IMR-90 (cell line): ENCODE measurements at regions not wholly inside any gene's neighbourhood (a gene's known extent, or its start where the extent isn't known, plus 50 kb on each side); places are given as distances from the start of the nearest gene placed in this dataset.
A peak's percentile ranks its signal among the peaks of the same experiment; 100 is the strongest.

ENCODE experiments used
- ATAC-seq: fragments of 200-7000 bp; cut with Tn5 transposase; 2 replicates; pipeline ENCODE4 v1.9.1; 2020; ENCODE audit warnings: low read depth, mild to moderate bottlenecking, moderate library complexity
- BruUV-seq: library from RNA; stranded (reverse); fragments of 400-500 nt; replicated peaks from 2 replicates; lab custom pipeline; 2021; lab: Mats Ljungman, UMichigan
- CTCF ChIA-PET: fragments of 300-600 bp; formaldehyde crosslinking; extraction: SDS; loops from one replicate; lab custom pipeline; 2021; ENCODE audit warnings: antibody characterized with exemption; lab: Yijun Ruan, JAX
- POLR2A ChIA-PET: fragments of 300-600 bp; sonication (Branson Sonifier 250); formaldehyde crosslinking; loops from one replicate; lab custom pipeline; 2022; ENCODE audit warnings: antibody characterized with exemption; ENCODE audit not compliant: unreplicated experiment; lab: Charles Lee
- DNase-seq: peaks from one replicate; pipeline ENCODE4 v3.0.0; 2013
- H2AFZ ChIP-seq: replicated peaks from 2 replicates; pipeline ENCODE3; 2013; ENCODE audit warnings: low read length, mild to moderate bottlenecking; ENCODE audit not compliant: poor library complexity
- H2AK5ac ChIP-seq: 2 replicates; pipeline ENCODE4 v1.6.1; 2013; ENCODE audit warnings: low read depth, low read length, inconsistent platforms
- H2AK9ac ChIP-seq: replicated peaks from 2 replicates; pipeline ENCODE3; 2013; ENCODE audit warnings: mild to moderate bottlenecking, low read depth, low read length, moderate library complexity; ENCODE audit not compliant: poor library complexity
- H2BK120ac ChIP-seq: 2 replicates; pipeline ENCODE4 v1.6.1; 2013; ENCODE audit warnings: low read depth, low read length, inconsistent platforms
- H2BK15ac ChIP-seq: 3 replicates; pipeline ENCODE4 v1.6.1; 2013; ENCODE audit warnings: low read depth, low read length, inconsistent platforms
- H2BK20ac ChIP-seq: 2 replicates; pipeline ENCODE4 v1.6.1; 2013; ENCODE audit warnings: low read depth, mild to moderate bottlenecking, inconsistent platforms, low read length, moderate library complexity
- H2BK5ac ChIP-seq: 2 replicates; pipeline ENCODE4 v1.6.1; 2013; ENCODE audit warnings: mild to moderate bottlenecking, low read depth, low read length, inconsistent platforms; ENCODE audit not compliant: poor library complexity, severe bottlenecking
- H3K14ac ChIP-seq: replicated peaks from 2 replicates; pipeline ENCODE4 v1.6.1; 2013; ENCODE audit warnings: low read depth, low read length, inconsistent platforms
- H3K18ac ChIP-seq: 2 replicates; pipeline ENCODE4 v1.6.1; 2013; ENCODE audit warnings: low read depth, low read length, control low read depth
- H3K23ac ChIP-seq: 2 replicates; pipeline ENCODE4 v1.6.1; 2013; ENCODE audit warnings: low read depth, low read length, inconsistent platforms
- H3K27ac ChIP-seq: 2 replicates; pipeline ENCODE4 v1.5.1; 2013; ENCODE audit warnings: mild to moderate bottlenecking, control low read depth, low read length; ENCODE audit not compliant: insufficient read depth
- H3K27me3 ChIP-seq: 2 replicates; pipeline ENCODE4 v1.6.1; 2013; ENCODE audit warnings: low read length; ENCODE audit not compliant: control insufficient read depth, insufficient read depth
- H3K36me3 ChIP-seq: 2 replicates; pipeline ENCODE4 v1.6.1; 2013; ENCODE audit warnings: low read length, mixed read lengths; ENCODE audit not compliant: control insufficient read depth, insufficient read depth
- H3K4ac ChIP-seq: 2 replicates; pipeline ENCODE4 v1.6.1; 2013; ENCODE audit warnings: low read depth, low read length, inconsistent platforms
- H3K4me1 ChIP-seq: 2 replicates; pipeline ENCODE4 v1.6.1; 2013; ENCODE audit warnings: low read length, mixed read lengths; ENCODE audit not compliant: control insufficient read depth, insufficient read depth
- H3K4me2 ChIP-seq: 2 replicates; pipeline ENCODE4 v1.6.1; 2013; ENCODE audit warnings: low read depth, mild to moderate bottlenecking, control low read depth, low read length, moderate library complexity
- H3K4me3 ChIP-seq: 2 replicates; pipeline ENCODE4 v1.5.1; 2013; ENCODE audit warnings: low read depth, mild to moderate bottlenecking, control low read depth, low read length, moderate library complexity; ENCODE audit not compliant: insufficient read depth
- H3K56ac ChIP-seq: 2 replicates; pipeline ENCODE4 v1.6.1; 2013; ENCODE audit warnings: low read length, inconsistent platforms; ENCODE audit not compliant: insufficient read depth; ENCODE audit errors: extremely low read depth
- H3K79me1 ChIP-seq, 2 experiments: 2 replicates each; pipeline ENCODE4 v1.6.1; 2013; ENCODE audit warnings: low read length in 2 of 2, inconsistent platforms in 1 of 2, low read depth in 1 of 2
- H3K9ac ChIP-seq: 2 replicates; pipeline ENCODE4 v1.6.1; 2013; ENCODE audit warnings: low read depth, low read length, control low read depth
- H3K9me1 ChIP-seq: 2 replicates; pipeline ENCODE4 v1.6.1; 2013; ENCODE audit warnings: low read length, inconsistent platforms; ENCODE audit not compliant: insufficient read depth
- H3K9me3 ChIP-seq: 2 replicates; pipeline ENCODE4 v1.6.1; 2013; ENCODE audit warnings: low read length; ENCODE audit not compliant: control insufficient read depth, insufficient read depth
- H4K20me1 ChIP-seq: 2 replicates; pipeline ENCODE4 v1.6.1; 2013; ENCODE audit warnings: low read length, inconsistent platforms; ENCODE audit not compliant: insufficient read depth
- H4K5ac ChIP-seq: 2 replicates; pipeline ENCODE4 v1.6.1; 2013; ENCODE audit warnings: mild to moderate bottlenecking, low read depth, low read length, control low read depth
- H4K8ac ChIP-seq, 2 experiments: 2 replicates each; pipeline ENCODE4 v1.6.1; 2013; ENCODE audit warnings: low read depth in 2 of 2, low read length in 2 of 2, control low read depth in 1 of 2, inconsistent platforms in 1 of 2
- H4K91ac ChIP-seq: 2 replicates; pipeline ENCODE4 v1.6.1; 2013; ENCODE audit warnings: low read depth, low read length, inconsistent platforms; ENCODE audit not compliant: insufficient read depth
- BHLHE40 ChIP-seq: fragments of 150-350 bp; IDR thresholded peaks from 2 replicates; pipeline ENCODE4 v1.6.1; 2016; ENCODE audit warnings: mild to moderate bottlenecking, low read depth, low read length
- CEBPB ChIP-seq: IDR thresholded peaks from 2 replicates; pipeline ENCODE4 v1.6.1; 2012; ENCODE audit warnings: low read depth, low read length, improper control_type of control experiment
- CHD1 ChIP-seq: IDR thresholded peaks from 2 replicates; pipeline ENCODE4 v1.6.1; 2012; ENCODE audit warnings: low read depth, low read length, improper control_type of control experiment
- FOS ChIP-seq: fragments of 150-350 bp; IDR thresholded peaks from 2 replicates; pipeline ENCODE4 v1.6.1; 2016; ENCODE audit warnings: low read depth, low read length
- MAFK ChIP-seq: IDR thresholded peaks from 2 replicates; pipeline ENCODE4 v1.6.1; 2012; ENCODE audit warnings: low read depth, low read length, improper control_type of control experiment
- MAZ ChIP-seq: IDR thresholded peaks from 2 replicates; pipeline ENCODE4 v1.6.1; 2012; ENCODE audit warnings: low read depth, mild to moderate bottlenecking, low read length, improper control_type of control experiment, moderate library complexity, borderline replicate concordance
- MXI1 ChIP-seq: IDR thresholded peaks from 2 replicates; pipeline ENCODE4 v1.6.1; 2012; ENCODE audit warnings: low read depth, mild to moderate bottlenecking, low read length, moderate library complexity, borderline replicate concordance
- NFE2L2 ChIP-seq: fragments of 150-350 bp; IDR thresholded peaks from 2 replicates; pipeline ENCODE4 v1.6.1; 2016; ENCODE audit warnings: low read depth, mild to moderate bottlenecking, low read length
- POLR2A ChIP-seq: IDR thresholded peaks from 2 replicates; pipeline ENCODE4 v1.6.1; 2012; ENCODE audit warnings: mild to moderate bottlenecking, low read depth, low read length
- RAD21 ChIP-seq: IDR thresholded peaks from 2 replicates; pipeline ENCODE4 v1.6.1; 2012; ENCODE audit warnings: low read length, improper control_type of control experiment
- RCOR1 ChIP-seq: IDR thresholded peaks from 2 replicates; pipeline ENCODE4 v1.6.1; 2012; ENCODE audit warnings: mild to moderate bottlenecking, low read length, improper control_type of control experiment; ENCODE audit not compliant: insufficient replicate concordance
- RFX5 ChIP-seq: IDR thresholded peaks from 2 replicates; pipeline ENCODE4 v1.8.0; 2012; ENCODE audit warnings: low read depth, mild to moderate bottlenecking, low read length, moderate library complexity
- SMC3 ChIP-seq: fragments of 150-350 bp; IDR thresholded peaks from 2 replicates; pipeline ENCODE4 v1.6.1; 2016; ENCODE audit warnings: low read depth, mild to moderate bottlenecking, antibody characterized with exemption, low read length, moderate library complexity
- WGBS, 2 experiments: methylation state at CpG; one replicate each; pipeline versions ENCODE4 v1.1.5 to v1.1.7; 2013; ENCODE audit warnings: missing lambda C conversion rate in 2 of 2; ENCODE audit not compliant: insufficient read length in 1 of 2; ENCODE audit errors: extremely low coverage in 2 of 2; 5-methylcytosine and 5-hydroxymethylcytosine counted together
- dilution Hi-C: fragments of 300-500 bp; cut with HindIII; formaldehyde crosslinking; loops from one replicate; pipeline ENCODE4 v1.14.3; 2018; ENCODE audit warnings: low sequenced_read_pairs; ENCODE audit not compliant: unreplicated experiment
- in situ Hi-C: fragments of 300-500 bp; cut with MboI; formaldehyde crosslinking; loops from 3 replicates; pipeline ENCODE4 v1.14.3; 2019; ENCODE audit warnings: low sequenced_read_pairs, inconsistent platforms, mixed read lengths
- intact Hi-C: fragments of 100-400 bp; cut with micrococcal nuclease; formaldehyde crosslinking; loops from 2 replicates; pipeline ENCODE4 v1.10.0; 2022
- TF ChIP-seq, protein P1 (sequence below): fragments of 150-350 bp; IDR thresholded peaks from 2 replicates; pipeline ENCODE4 v1.6.1; 2017; ENCODE audit warnings: mild to moderate bottlenecking, antibody characterized with exemption, low read length, low read depth
- TF ChIP-seq, protein P2 (sequence below): conservative IDR thresholded peaks from 2 replicates; pipeline ENCODE4 v1.5.1; 2012; ENCODE audit warnings: mild to moderate bottlenecking, low read depth, low read length, improper control_type of control experiment
- TF ChIP-seq, protein P3 (sequence below): fragments of 150-350 bp; IDR thresholded peaks from 2 replicates; pipeline ENCODE4 v1.6.1; 2016; ENCODE audit warnings: low read depth, mild to moderate bottlenecking, low read length, moderate library complexity, borderline replicate concordance

DNA sequence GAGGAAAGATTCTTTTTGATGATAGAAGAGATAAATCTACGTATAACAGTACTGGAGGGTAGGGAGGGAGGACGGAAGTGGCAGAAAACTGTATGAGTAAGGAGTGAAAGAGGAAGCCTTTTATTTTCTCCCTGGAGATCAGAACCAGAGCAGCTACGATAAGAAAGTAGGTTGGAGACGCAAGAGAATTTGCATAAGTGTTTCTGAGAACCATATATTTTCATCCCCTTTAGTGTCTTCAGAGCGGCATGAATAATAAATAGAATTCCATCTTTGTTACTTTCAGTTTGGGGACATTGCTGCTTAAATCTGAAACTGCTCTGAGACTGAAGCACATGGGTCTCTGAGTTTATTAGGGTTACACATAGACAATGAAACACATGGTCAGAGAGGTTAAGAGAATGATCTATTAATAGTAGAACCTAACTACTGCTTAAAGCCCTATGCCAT lies 230.2 kb upstream of the TNP1 start:
- Histone ChIP-seq H4K91ac (peak overlapping the region; percentile 25; the same call in 1 of the 2 replicates), H2BK15ac (peak overlapping the region; percentile 1; the same call in 2 of the 3 replicates), H3K18ac (peak overlapping the region; percentile 74), H4K20me1 (no peaks in the 10 kb centered on the region), H3K56ac (peak overlapping the region; percentile 35; the same call in 1 of the 2 replicates), H3K79me1 (no peaks in the 10 kb centered on the region), H3K14ac (peak overlapping the region; percentile 78; the same call in 1 of the 2 replicates), H3K9me1 (peaks cover 8% of the 10 kb centered on the region; the same call in 1 of the 2 replicates), H3K27me3 (no peaks in the 10 kb centered on the region), H2AK5ac (no peak overlapping the region), H2BK120ac (peak overlapping the region; percentile 65), H3K4me3 (peak overlapping the region; percentile 14; the same call in 1 of the 2 replicates), H2AFZ (no peak overlapping the region), H3K4me2 (peak overlapping the region; percentile 72), H3K9ac (peak overlapping the region; percentile 19; the same call in 1 of the 2 replicates), H2AK9ac (no peak overlapping the region), H3K23ac (no peak overlapping the region), H4K5ac (peak overlapping the region; percentile 62), H3K36me3 (no peaks in the 10 kb centered on the region), H3K27ac (peak overlapping the region; percentile 50; the same call in 1 of the 2 replicates), H4K8ac (peak overlapping the region; percentile 76 to 77), H3K9me3 (no peaks in the 10 kb centered on the region), H3K4me1 (peaks cover 5% of the 10 kb centered on the region), H2BK5ac (peak overlapping the region; percentile 73), H3K4ac (peak overlapping the region; percentile 38; the same call in 1 of the 2 replicates), H2BK20ac (peak overlapping the region; percentile 64; the same call in 1 of the 2 replicates)
- WGBS, 2 experiments, result 40% methylated on average over 2 of the region's 5 CpGs; no CpG with 5 or more reads in 1 of the 2 experiments
- BruUV-seq, result no TSS peak
- no peak; the same call in 1 of the 2 replicates for ATAC-seq
- in situ Hi-C loops (no loop called here), intact Hi-C loops (no loop called here), dilution Hi-C loops (no loop called here)
- TF ChIP-seq NFE2L2, result no peak
- TF ChIP-seq CEBPB, result no peak
- no peak for TF ChIP-seq RCOR1
- TF ChIP-seq, protein P1, sequence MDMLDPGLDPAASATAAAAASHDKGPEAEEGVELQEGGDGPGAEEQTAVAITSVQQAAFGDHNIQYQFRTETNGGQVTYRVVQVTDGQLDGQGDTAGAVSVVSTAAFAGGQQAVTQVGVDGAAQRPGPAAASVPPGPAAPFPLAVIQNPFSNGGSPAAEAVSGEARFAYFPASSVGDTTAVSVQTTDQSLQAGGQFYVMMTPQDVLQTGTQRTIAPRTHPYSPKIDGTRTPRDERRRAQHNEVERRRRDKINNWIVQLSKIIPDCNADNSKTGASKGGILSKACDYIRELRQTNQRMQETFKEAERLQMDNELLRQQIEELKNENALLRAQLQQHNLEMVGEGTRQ, result no peak
- TF ChIP-seq, protein P2, sequence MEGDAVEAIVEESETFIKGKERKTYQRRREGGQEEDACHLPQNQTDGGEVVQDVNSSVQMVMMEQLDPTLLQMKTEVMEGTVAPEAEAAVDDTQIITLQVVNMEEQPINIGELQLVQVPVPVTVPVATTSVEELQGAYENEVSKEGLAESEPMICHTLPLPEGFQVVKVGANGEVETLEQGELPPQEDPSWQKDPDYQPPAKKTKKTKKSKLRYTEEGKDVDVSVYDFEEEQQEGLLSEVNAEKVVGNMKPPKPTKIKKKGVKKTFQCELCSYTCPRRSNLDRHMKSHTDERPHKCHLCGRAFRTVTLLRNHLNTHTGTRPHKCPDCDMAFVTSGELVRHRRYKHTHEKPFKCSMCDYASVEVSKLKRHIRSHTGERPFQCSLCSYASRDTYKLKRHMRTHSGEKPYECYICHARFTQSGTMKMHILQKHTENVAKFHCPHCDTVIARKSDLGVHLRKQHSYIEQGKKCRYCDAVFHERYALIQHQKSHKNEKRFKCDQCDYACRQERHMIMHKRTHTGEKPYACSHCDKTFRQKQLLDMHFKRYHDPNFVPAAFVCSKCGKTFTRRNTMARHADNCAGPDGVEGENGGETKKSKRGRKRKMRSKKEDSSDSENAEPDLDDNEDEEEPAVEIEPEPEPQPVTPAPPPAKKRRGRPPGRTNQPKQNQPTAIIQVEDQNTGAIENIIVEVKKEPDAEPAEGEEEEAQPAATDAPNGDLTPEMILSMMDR, result no peak
- no peak for TF ChIP-seq FOS
- TF ChIP-seq BHLHE40, result no peak
- no peak for TF ChIP-seq CHD1
- TF ChIP-seq, protein P3, sequence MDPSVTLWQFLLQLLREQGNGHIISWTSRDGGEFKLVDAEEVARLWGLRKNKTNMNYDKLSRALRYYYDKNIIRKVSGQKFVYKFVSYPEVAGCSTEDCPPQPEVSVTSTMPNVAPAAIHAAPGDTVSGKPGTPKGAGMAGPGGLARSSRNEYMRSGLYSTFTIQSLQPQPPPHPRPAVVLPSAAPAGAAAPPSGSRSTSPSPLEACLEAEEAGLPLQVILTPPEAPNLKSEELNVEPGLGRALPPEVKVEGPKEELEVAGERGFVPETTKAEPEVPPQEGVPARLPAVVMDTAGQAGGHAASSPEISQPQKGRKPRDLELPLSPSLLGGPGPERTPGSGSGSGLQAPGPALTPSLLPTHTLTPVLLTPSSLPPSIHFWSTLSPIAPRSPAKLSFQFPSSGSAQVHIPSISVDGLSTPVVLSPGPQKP, result no peak
- TF ChIP-seq RFX5, result no peak
- TF ChIP-seq RAD21, result no peak
- no peak for TF ChIP-seq POLR2A
- no peak for TF ChIP-seq MAFK
- no peak for TF ChIP-seq SMC3
- no peak for TF ChIP-seq MXI1
- TF ChIP-seq MAZ, result no peak
- CTCF ChIA-PET, result interaction anchor here (1.6 kb wide), 1 partner anchor 76 kb away, joined by 4 read pairs; no protein-coding TSS in a partner anchor
- POLR2A ChIA-PET, result interaction anchor here (0.9 kb wide), 1 partner anchor 14 kb away, joined by 3 read pairs; no protein-coding TSS in a partner anchor
- DNase-seq, result peak; percentile 28
